Hematopoietic multipotent progenitor cell (in vitro differentiated cells): ENCODE measurements at regions not wholly inside any gene's neighbourhood (a gene's known extent, or its start where the extent isn't known, plus 50 kb on each side); places are given as distances from the start of the nearest gene placed in this dataset.
"Not testable (repeated sequence)": the region's sequence is repeated elsewhere in the genome, so short reads cannot be mapped to it uniquely, and the experiment has no call there.

ENCODE experiments used
- DNase-seq, 3 donors: peaks; one replicate each; pipeline ENCODE4 v3.0.0-alpha.2; 2011 to 2015; ENCODE audit warnings: low read depth in 2 of 3, low spot score in 2 of 3

- DNase-seq = peak in 2 of 3 donors; percentile 26 to 54
Measured at GRCh38 chr19:22545751-22546150, 88.4 kb upstream of the ZNF492 start.

- no peak for DNase-seq
Measured at GRCh38 chr19:22533761-22534160, 100.4 kb upstream of the ZNF492 start.

- DNase-seq = peak in 2 of 3 donors; percentile 4 to 14
Measured at GRCh38 chr19:22532388-22533300, 101.5 kb upstream of the ZNF492 start.

- DNase-seq = no peak
Measured at GRCh38 chr19:22530042-22530441, 104.1 kb upstream of the ZNF492 start.

- DNase-seq = no peak
Measured at GRCh38 chr19:22528956-22529355, 105.2 kb upstream of the ZNF492 start.

GRCh38 chr19:22527554-22527953 is 105.4 kb upstream of the ZNF98 start:
- no peak for DNase-seq

GRCh38 chr19:22526661-22527272 is 104.6 kb upstream of the ZNF98 start:
- DNase-seq = no peak

GRCh38 chr19:22523940-22524339 is 101.8 kb upstream of the ZNF98 start:
- no peak for DNase-seq

- DNase-seq = not testable (repeated sequence)
Measured at GRCh38 chr19:22519562-22519961, 97.4 kb upstream of the ZNF98 start.

GRCh38 chr19:22519152-22519551 is 97.0 kb upstream of the ZNF98 start:
- DNase-seq = no peak

GRCh38 chr19:22517496-22518411 is 95.6 kb upstream of the ZNF98 start:
- no peak for DNase-seq

GRCh38 chr19:22515435-22515834 is 93.3 kb upstream of the ZNF98 start:
- DNase-seq = no peak

- DNase-seq = no peak
Measured at GRCh38 chr19:22503524-22503923, 81.4 kb upstream of the ZNF98 start.

- DNase-seq = no peak
Measured at GRCh38 chr19:22502766-22503165, 80.6 kb upstream of the ZNF98 start.

GRCh38 chr19:22498831-22499430 is 76.8 kb upstream of the ZNF98 start:
- DNase-seq = not testable (repeated sequence)

- DNase-seq = no peak
Measured at GRCh38 chr19:22491746-22492145, 69.6 kb upstream of the ZNF98 start.

GRCh38 chr19:22483514-22483913 is 61.4 kb upstream of the ZNF98 start:
- not testable (repeated sequence) for DNase-seq

- no peak for DNase-seq
Measured at GRCh38 chr19:22472180-22472637, 50.1 kb upstream of the ZNF98 start.
